Gastroesophageal sphincter (tissue), 4 donors: ENCODE measurements at regions not wholly inside any gene's neighbourhood (a gene's known extent, or its start where the extent isn't known, plus 50 kb on each side); places are given as distances from the start of the nearest gene placed in this dataset.

Experiments
- ATAC-seq: fragments of 150-250 bp; one replicate; pipeline ENCODE4 v1.9.1; 2016; ENCODE audit warnings: mild to moderate bottlenecking, moderate library complexity
- H3K27ac ChIP-seq, 4 donors: fragments of 200-600 bp; sonication (generic) in 3 of 4; 1 replicate in 3 of 4; 2 replicates in 1 of 4; pipeline ENCODE4 v1.5.1; 2016 to 2019
- H3K27me3 ChIP-seq: fragments of 200-600 bp; sonication (generic); one replicate; pipeline ENCODE4 v1.5.1; 2019
- H3K36me3 ChIP-seq, 2 donors: fragments of 200-600 bp; sonication (generic); one replicate each; pipeline ENCODE4 v1.5.1; 2019; ENCODE audit warnings: control low read depth in 1 of 2
- H3K4me1 ChIP-seq, 3 donors: fragments of 200-600 bp; sonication (generic); 1 replicate in 2 of 3; 2 replicates in 1 of 3; pipeline ENCODE4 v1.5.1; 2016 to 2019; ENCODE audit warnings: control low read depth in 2 of 3
- H3K4me3 ChIP-seq, 2 donors: fragments of 200-600 bp; sonication (generic); one replicate each; pipeline ENCODE4 v1.5.1; 2019; ENCODE audit warnings: mild to moderate bottlenecking in 1 of 2, moderate library complexity in 1 of 2
- H3K9me3 ChIP-seq, 3 donors: fragments of 200-600 bp; sonication (generic); one replicate each; pipeline ENCODE4 v1.5.1; 2017 to 2019; ENCODE audit warnings: control low read depth in 2 of 3
- CTCF ChIP-seq, 4 experiments: fragments of 200-600 bp in 2 of 4; fragments of 450-650 bp in 2 of 4; sonication (generic) in 1 of 4; IDR thresholded peaks; one replicate each; pipeline ENCODE4 v1.5.1; 2017 to 2019; ENCODE audit warnings: antibody characterized with exemption in 4 of 4, mild to moderate bottlenecking in 2 of 4, moderate library complexity in 2 of 4
- EP300 ChIP-seq: sonication (generic); formaldehyde crosslinking; IDR thresholded peaks from one replicate; pipeline ENCODE4 v1.6.1; 2017; ENCODE audit warnings: antibody characterized with exemption, mild to moderate bottlenecking
- POLR2A ChIP-seq, 2 donors: fragments of 450-650 bp; IDR thresholded peaks; one replicate each; pipeline ENCODE4 v1.6.1; 2017; ENCODE audit warnings: antibody characterized with exemption in 2 of 2, mild to moderate bottlenecking in 2 of 2, moderate library complexity in 1 of 2
- POLR2AphosphoS5 ChIP-seq: sonication (generic); formaldehyde crosslinking; IDR thresholded peaks from one replicate; pipeline ENCODE4 v1.6.1; 2017; ENCODE audit warnings: antibody characterized with exemption
- whole genome bisulfite sequencing, 2 donors: methylation state at CpG; one replicate each; pipeline ENCODE4 v1.1.5; 2018; ENCODE audit warnings: low coverage in 1 of 2; 5-methylcytosine and 5-hydroxymethylcytosine counted together

DNA sequence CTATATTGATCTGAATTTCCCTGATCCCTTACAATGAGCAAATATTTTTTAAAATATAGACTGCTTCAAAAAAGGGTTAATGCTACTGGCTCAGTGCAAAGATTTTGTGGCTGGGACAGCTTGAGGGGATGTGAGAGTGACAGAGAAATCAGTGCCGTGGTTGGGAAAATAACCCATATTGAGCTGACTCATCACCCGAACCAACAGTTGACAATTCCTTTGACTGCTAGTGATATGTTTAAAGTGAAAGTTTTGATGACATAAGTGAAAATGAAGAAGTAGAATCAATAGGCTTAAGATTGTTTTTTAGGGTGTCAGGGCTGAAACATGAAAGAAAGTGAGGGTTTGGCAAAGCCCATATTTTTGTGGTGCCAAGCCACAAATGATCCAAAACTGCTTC lies 257.1 kb upstream of the TENM4 start:
- Histone ChIP-seq H3K4me3 (no peak overlapping the region), H3K27ac (no peak overlapping the region), H3K4me1 (no peaks in the 10 kb centered on the region), H3K9me3 (peaks cover 0 to 27% (median 0%) of the 10 kb centered on the region in 3 donors), H3K36me3 (no peaks in the 10 kb centered on the region), H3K27me3 (no peaks in the 10 kb centered on the region)
- ATAC-seq = no peak
- WGBS, 2 donors = 59 to 66% methylated on average over 2 of the region's 2 CpGs
- TF ChIP-seq POLR2AphosphoS5 (no peak), CTCF (IDR thresholded peaks at IDR 0.05) (no peak), EP300 (no peak), POLR2A (IDR thresholded peaks at IDR 0.05) (no peak)

DNA sequence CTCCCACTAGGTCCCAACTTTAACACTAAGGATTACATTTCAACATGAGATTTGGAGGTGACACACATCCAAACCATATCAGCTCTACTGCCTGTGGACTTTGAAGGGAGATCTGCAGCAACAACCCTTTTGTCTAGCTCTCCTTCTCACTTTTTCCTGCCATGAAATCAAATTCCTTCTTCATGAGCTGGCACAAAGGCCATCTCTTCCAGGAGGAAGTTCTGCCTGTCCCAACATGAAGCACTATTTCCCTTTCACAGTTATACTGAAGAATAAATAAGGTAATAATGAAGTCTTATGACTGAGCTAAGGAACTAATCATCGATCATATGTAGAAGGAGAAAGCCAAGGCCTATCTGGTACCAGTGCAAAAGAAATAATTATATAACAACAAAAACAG lies 253.5 kb upstream of the TENM4 start:
- no peak for ATAC-seq
- WGBS, 2 donors = 92% methylated on average over 1 of the region's 1 CpG; no CpG with 5 or more reads in 1 of the 2 donors
- no peak for TF ChIP-seq CTCF (IDR thresholded peaks at IDR 0.05)
- no peak for TF ChIP-seq EP300
- TF ChIP-seq POLR2AphosphoS5 = no peak
- no peak for TF ChIP-seq POLR2A (IDR thresholded peaks at IDR 0.05)
- Histone ChIP-seq H3K4me1 (no peaks in the 10 kb centered on the region), H3K27ac (no peak overlapping the region), H3K27me3 (no peaks in the 10 kb centered on the region), H3K4me3 (no peak overlapping the region), H3K9me3 (no peaks in the 10 kb centered on the region), H3K36me3 (no peaks in the 10 kb centered on the region)

- ATAC-seq = no peak
- H3K4me3 ChIP-seq = no peak overlapping the region
- H3K27me3 ChIP-seq = no peaks in the 10 kb centered on the region
- no peaks in the 10 kb centered on the region for H3K9me3 ChIP-seq
- no peaks in the 10 kb centered on the region for H3K4me1 ChIP-seq
- no peak overlapping the region for H3K27ac ChIP-seq
- WGBS, 2 donors = 94 to 100% methylated on average over 2 of the region's 2 CpGs
- H3K36me3 ChIP-seq = no peaks in the 10 kb centered on the region
- TF ChIP-seq EP300 (no peak), CTCF (IDR thresholded peaks at IDR 0.05) (no peak), POLR2A (IDR thresholded peaks at IDR 0.05) (no peak), POLR2AphosphoS5 (no peak)
Observed at GRCh38 chr11:79691445-79691844, 250.6 kb upstream of the TENM4 start.

GRCh38 chr11:79686703-79687419 lies 246.0 kb upstream of the TENM4 start:
- no peak for ATAC-seq
- no peaks in the 10 kb centered on the region for H3K4me1 ChIP-seq
- 56 to 100% methylated on average over 1 to 3 of the region's 5 CpGs for WGBS, 2 donors
- no peaks in the 10 kb centered on the region for H3K27me3 ChIP-seq
- H3K27ac ChIP-seq = no peak overlapping the region
- TF ChIP-seq EP300 (no peak), POLR2AphosphoS5 (no peak), POLR2A (IDR thresholded peaks at IDR 0.05) (no peak), CTCF (IDR thresholded peaks at IDR 0.05) (no peak)
- H3K9me3 ChIP-seq = no peaks in the 10 kb centered on the region
- no peaks in the 10 kb centered on the region for H3K36me3 ChIP-seq
- no peak overlapping the region for H3K4me3 ChIP-seq

DNA sequence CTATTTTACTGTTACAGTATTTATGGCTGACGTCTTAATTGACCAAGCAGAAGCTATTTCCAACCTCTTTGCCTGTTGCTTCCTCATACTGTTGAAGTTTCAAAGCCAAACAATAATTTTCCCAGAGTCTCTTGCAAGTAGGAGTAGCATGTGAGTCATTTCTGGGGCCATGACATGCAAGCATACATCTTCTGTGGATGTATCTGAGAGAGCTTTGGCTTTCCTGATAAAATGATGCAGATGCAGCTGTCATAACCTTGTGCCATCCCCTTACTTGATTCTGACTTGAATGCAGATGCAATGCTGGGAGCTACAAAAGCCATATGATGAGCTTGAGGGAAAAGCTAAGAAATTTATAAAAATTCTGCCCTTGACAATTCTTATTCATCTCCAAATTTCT lies 243.1 kb upstream of the TENM4 start:
- TF ChIP-seq EP300 (no peak), POLR2AphosphoS5 (no peak), CTCF (IDR thresholded peaks at IDR 0.05) (no peak), POLR2A (IDR thresholded peaks at IDR 0.05) (no peak)
- Histone ChIP-seq H3K4me3 (no peak overlapping the region), H3K27ac (no peak overlapping the region), H3K27me3 (peaks cover 7% of the 10 kb centered on the region), H3K36me3 (no peaks in the 10 kb centered on the region), H3K9me3 (no peaks in the 10 kb centered on the region), H3K4me1 (no peaks in the 10 kb centered on the region)
- 50% methylated on average over 1 of the region's 1 CpG; no CpG with 5 or more reads in 1 of the 2 donors for WGBS, 2 donors
- ATAC-seq = no peak
